Neural progenitor cell (in vitro differentiated cells): ENCODE measurements at regions not wholly inside any gene's neighbourhood (a gene's known extent, or its start where the extent isn't known, plus 50 kb on each side); places are given as distances from the start of the nearest gene placed in this dataset.

Source experiments
- CTCF ChIP-seq: fragments of 200-600 bp; sonication (generic); IDR thresholded peaks from 2 replicates; pipeline ENCODE4 v1.5.1; 2017; ENCODE audit warnings: antibody characterized with exemption, mild to moderate bottlenecking
- EZH2 ChIP-seq: fragments of 200-600 bp; sonication (generic); IDR thresholded peaks from 2 replicates; pipeline ENCODE4 v1.6.1; 2017; ENCODE audit warnings: antibody characterized with exemption, mild to moderate bottlenecking, moderate library complexity

DNA sequence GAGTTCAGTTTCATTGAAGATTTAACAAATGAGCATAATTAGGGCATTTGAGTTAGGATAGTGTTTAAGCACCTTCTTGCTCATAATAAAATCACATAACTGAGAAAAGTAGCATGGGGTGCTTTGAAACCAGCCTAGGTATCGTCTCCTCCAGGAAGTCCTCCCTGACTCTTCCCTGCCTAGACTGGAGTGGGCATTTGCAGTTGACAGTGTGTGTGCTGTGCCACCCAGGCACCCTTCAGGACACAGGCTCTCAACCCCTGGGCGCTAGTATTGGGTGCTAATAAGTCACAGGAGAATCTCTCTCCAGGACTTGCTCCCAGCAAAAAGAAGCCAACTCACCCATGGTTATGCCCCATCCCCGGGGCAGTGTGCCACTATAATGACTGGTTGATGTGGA, 584.1 kb downstream of the INSC start:
- TF ChIP-seq CTCF (no peak), EZH2 (no peak)
